HG03460 (cell line): ENCODE measurements at regions not wholly inside any gene's neighbourhood (a gene's known extent, or its start where the extent isn't known, plus 50 kb on each side); places are given as distances from the start of the nearest gene placed in this dataset.
"Not testable (repeated sequence)": the region's sequence is repeated elsewhere in the genome, so short reads cannot be mapped to it uniquely, and the experiment has no call there.

Experiments used
- ATAC-seq: cut with Tn5 transposase; IDR thresholded peaks from one replicate; pipeline ENCODE4 v1.9.1; 2021; ENCODE audit not compliant: unreplicated experiment

DNA sequence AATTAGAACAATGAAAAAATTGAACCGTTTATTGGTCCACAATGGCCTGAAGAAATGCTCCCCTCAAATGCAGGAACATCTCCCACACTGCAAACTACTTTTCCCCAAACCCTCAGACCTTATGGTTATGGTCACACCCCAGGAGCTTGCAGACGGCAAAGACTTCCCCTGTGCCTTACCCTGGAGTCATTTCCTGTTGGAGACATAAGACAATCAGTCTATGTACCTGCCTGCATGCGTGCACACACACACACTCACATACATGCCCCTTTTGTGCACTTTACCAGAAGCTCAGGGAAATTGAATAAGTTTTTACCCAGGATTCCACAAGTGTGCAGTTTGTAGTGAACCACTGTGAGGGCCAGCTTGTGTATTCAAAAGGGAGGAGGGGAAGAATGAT lies 281.9 kb upstream of the CELF4 start:
- no peak for ATAC-seq

GRCh38 chr18:37846996-37847395 lies 281.4 kb upstream of the CELF4 start:
- no peak for ATAC-seq

DNA sequence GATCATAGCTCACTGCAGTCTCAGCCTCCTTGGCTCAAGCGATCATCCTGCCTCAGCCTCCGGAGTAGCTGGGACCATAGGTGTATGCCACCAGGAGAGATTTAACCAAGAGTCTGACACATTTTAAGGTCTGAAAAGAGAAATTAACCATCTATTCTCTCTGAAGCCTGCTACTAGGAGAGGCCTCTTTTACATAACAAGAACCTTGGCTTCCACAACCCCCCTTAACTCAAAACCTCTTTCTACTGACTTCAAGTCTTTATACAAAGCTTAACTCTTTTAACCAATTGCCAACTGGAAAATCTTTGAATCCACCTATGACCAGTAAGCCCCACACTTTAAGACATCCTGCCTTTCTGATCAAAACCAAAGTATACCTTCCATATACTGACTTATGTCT lies 279.9 kb upstream of the CELF4 start:
- ATAC-seq = no peak

- ATAC-seq = no peak
Measured at GRCh38 chr18:37844209-37844970, 278.8 kb upstream of the CELF4 start.

GRCh38 chr18:37838083-37838482 lies 272.5 kb upstream of the CELF4 start:
- no peak for ATAC-seq

DNA sequence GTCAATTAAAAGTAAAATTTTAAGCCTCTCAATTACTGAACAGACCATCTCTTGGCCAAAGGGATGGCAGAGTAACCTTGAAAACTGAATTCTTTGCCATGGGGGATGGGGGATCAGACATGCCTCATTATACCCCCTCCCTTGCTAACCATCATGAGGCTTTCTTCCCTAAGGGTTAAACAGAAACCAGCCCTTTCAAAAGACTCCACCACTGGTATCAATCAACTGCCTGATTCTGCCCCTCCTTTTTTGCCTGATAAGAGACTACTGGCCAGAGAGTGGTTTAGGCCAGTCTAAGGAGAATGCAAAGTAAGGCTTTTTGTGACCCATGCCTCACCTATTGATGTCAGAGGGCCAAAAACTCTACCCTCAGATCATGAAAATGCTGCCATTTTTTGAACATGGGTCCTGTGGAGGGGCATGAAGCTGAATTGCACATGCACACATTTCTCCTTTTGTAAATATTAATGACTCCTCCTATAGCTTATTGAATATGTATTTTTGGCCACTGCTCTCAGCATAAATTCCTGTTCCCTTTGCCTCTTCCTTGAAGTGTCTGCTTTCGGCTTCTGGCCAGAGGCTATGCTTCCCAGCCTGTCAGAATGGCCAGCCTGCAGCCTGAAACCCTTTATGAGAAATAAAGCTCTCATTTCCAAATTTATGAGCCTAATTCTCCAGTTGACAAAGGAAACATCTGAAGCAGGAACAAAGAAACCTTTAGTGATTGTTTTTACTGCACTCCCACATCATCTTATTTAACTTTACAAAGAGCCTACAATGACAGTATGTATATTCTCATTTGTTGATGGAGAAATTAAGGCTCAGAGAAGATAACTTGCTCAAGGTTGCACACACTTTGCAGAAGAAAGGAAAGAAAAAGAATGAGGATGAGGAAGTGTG lies 270.7 kb upstream of the CELF4 start:
- ATAC-seq = no peak

DNA sequence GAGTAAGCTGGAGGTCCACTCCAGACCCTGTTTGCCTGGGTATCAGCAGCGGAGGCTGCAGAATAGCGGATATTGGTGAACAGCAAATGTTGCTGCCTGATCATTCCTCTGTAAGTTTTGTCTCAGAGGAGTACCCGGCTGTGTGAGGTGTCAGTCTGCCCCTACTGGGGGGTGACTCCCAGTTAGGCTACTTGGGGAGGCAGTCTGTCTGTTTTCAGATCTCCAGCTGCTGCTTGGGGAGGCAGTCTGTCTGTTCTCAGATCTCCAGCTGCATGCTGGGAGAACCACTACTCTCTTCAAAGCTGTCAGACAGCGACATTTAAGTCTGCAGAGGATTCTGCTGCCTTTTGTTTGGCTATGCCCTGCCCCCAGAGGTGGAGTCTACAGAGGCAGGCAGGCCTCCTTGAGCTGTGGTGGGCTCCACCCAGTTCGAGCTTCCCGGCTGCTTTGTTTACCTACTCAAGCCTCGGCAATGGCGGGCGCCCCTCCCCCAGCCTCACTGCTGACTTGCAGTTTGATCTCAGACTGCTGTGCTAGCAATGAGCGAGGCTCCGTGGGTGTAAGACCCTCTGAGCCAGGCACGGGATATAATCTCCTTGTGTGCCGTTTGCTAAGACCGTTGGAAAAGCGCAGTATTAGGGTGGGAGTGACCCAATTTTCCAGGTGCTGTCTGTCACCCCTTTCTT lies 266.6 kb upstream of the CELF4 start:
- not testable (repeated sequence) for ATAC-seq

DNA sequence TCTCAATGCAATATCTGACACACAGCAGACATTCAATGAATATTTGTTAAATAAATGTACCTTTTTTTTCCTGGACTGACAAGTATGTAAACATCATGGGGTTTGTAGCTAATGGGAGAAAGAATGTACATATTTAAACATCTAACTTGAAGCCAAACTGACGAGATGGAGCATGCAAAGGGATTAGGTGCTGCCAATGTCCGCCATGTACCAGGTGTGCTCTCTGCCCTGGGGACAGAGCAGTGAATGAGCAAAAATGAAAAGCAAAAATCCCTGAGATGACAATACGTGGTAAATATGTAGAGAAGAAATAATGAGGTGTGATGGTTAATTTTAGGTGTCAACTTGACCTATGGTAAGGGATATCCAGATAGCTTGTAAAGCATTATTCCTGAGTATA lies 247.4 kb upstream of the CELF4 start:
- no peak for ATAC-seq

- ATAC-seq = no peak
Measured at GRCh38 chr18:37805773-37806404, 240.3 kb upstream of the CELF4 start.

GRCh38 chr18:37796823-37797349 lies 231.3 kb upstream of the CELF4 start:
- ATAC-seq = no peak

DNA sequence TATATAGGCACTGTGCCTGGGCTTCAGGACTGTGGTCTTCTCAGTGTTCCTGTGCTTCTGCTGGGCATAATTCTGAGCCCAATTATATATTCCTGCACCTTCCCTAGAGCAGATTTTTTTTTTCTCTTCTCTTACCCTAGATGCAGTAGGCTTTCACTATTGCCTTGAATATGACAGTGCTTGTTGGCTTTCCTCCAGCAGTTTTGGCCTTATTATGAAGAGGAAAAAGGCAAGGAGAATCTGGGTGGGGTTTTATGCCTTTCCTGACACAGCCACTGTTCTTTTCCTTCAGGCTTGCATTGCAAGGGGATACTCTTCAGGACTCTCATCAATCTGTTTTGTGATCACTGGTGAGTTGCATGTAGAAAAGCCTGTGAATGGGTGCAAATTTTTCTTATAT lies 221.9 kb upstream of the CELF4 start:
- no peak for ATAC-seq

GRCh38 chr18:37783771-37784170 lies 218.2 kb upstream of the CELF4 start:
- ATAC-seq = no peak

- ATAC-seq = no peak
Measured at GRCh38 chr18:37779220-37779619, 213.6 kb upstream of the CELF4 start.

GRCh38 chr18:37778417-37779165 lies 213.0 kb upstream of the CELF4 start:
- ATAC-seq = peak; percentile 83

DNA sequence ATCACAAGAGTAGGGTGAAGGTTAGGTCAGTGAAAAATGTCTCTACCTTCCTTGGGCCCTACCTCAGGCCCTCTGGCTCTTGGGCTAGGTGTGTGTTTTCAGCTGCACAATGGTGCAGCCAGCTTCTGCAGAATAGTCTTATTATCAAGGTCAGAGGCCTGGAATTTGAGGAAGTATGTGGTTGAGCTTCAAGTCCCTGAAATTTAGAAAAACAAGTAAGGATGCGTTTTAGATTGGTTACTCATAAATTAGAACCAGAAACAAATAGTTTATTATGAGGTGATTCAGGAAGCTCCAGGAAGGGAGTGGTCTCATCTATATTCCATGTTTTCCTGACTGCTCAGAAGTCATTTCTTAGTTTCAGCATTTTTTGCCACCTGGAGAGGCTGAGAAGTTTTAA lies 204.2 kb upstream of the CELF4 start:
- ATAC-seq = no peak

- ATAC-seq = no peak
Measured at GRCh38 chr18:37764541-37765288, 199.1 kb upstream of the CELF4 start.

- ATAC-seq = no peak
Measured at GRCh38 chr18:37762076-37762621, 196.6 kb upstream of the CELF4 start.

DNA sequence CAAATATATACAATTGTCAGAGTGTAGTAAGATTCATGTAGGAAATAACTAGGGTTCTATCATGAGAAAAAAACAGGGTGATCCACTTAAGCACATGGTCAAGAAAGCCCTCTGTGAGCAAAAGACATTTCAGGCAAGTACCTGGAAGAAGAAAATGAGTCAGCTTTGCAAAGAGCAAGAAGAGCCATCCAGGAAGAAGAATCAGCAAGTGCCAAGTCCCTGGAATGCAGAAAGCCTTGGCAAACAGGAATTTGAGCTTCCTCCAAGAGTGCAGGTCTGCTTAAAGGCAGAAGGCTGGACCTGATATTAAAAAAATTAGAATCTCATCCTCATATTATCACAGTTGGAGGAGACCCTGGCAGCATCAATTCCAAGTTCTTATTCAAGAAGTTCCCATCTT lies 188.5 kb upstream of the CELF4 start:
- no peak for ATAC-seq

- ATAC-seq = no peak
Measured at GRCh38 chr18:37742436-37742835, 176.8 kb upstream of the CELF4 start.
